CD14-positive monocyte (primary cell): ENCODE measurements at regions not wholly inside any gene's neighbourhood (a gene's known extent, or its start where the extent isn't known, plus 50 kb on each side); places are given as distances from the start of the nearest gene placed in this dataset.

Experiments used
- DNase-seq, 3 donors: peaks; one replicate each; pipeline ENCODE4 v3.0.0-alpha.2; 2011 to 2022
- H2AFZ ChIP-seq: 2 replicates; pipeline ENCODE4 v1.6.0; 2012; ENCODE audit warnings: mild to moderate bottlenecking, low read depth, low read length, inconsistent platforms; ENCODE audit not compliant: insufficient read depth, poor library complexity, severe bottlenecking
- H3K27ac ChIP-seq, 2 donors: 1 replicate in 1 of 2; 2 replicates in 1 of 2; pipeline ENCODE4 v1.5.1; 2012 to 2013; ENCODE audit warnings: low read length in 2 of 2, control low read depth in 1 of 2, inconsistent platforms in 1 of 2, low read depth in 1 of 2, mild to moderate bottlenecking in 1 of 2
- H3K27me3 ChIP-seq, 2 donors: one replicate each; pipeline versions ENCODE4 v1.6.0 to v1.6.1; 2011 to 2013; ENCODE audit warnings: low read length in 2 of 2; ENCODE audit not compliant: control insufficient read depth in 2 of 2, insufficient read depth in 2 of 2
- H3K36me3 ChIP-seq, 2 donors: replicated peaks in 1 of 2; 1 replicate in 1 of 2; 2 replicates in 1 of 2; pipeline versions ENCODE4 v1.5.1 to v1.6.1; 2012 to 2013; ENCODE audit warnings: low read length in 2 of 2, control low read depth in 1 of 2, inconsistent platforms in 1 of 2, mild to moderate bottlenecking in 1 of 2; ENCODE audit not compliant: insufficient read depth in 2 of 2, control insufficient read depth in 1 of 2
- H3K4me1 ChIP-seq, 2 donors: 1 replicate in 1 of 2; 2 replicates in 1 of 2; pipeline versions ENCODE4 v1.5.1 to v1.6.1; 2012 to 2013; ENCODE audit warnings: low read length in 2 of 2, control low read depth in 1 of 2, inconsistent platforms in 1 of 2, mild to moderate bottlenecking in 1 of 2, moderate library complexity in 1 of 2; ENCODE audit not compliant: insufficient read depth in 2 of 2, control insufficient read depth in 1 of 2
- H3K4me2 ChIP-seq: replicated peaks from 2 replicates; pipeline ENCODE3; 2012; ENCODE audit warnings: low read length, moderate library complexity, mild to moderate bottlenecking; ENCODE audit not compliant: poor library complexity, severe bottlenecking; ENCODE audit errors: extremely low read depth
- H3K4me3 ChIP-seq, 3 experiments: fragments of 200-600 bp in 1 of 3; sonication (generic) in 1 of 3; replicated peaks in 1 of 3; 1 replicate in 2 of 3; 2 replicates in 1 of 3; pipeline ENCODE4 v1.5.1; 2011 to 2013; ENCODE audit warnings: low read length in 3 of 3, mild to moderate bottlenecking in 3 of 3, control low read depth in 2 of 3, low read depth in 2 of 3, inconsistent platforms in 1 of 3, moderate library complexity in 1 of 3
- H3K79me2 ChIP-seq: 2 replicates; pipeline ENCODE4 v1.6.0; 2012; ENCODE audit warnings: mild to moderate bottlenecking, control low read depth, inconsistent platforms, low read length, moderate library complexity; ENCODE audit not compliant: insufficient read depth
- H3K9ac ChIP-seq: 2 replicates; pipeline ENCODE4 v1.6.0; 2017; ENCODE audit warnings: low read length, mild to moderate bottlenecking; ENCODE audit not compliant: insufficient read depth, poor library complexity, severe bottlenecking
- H3K9me3 ChIP-seq, 2 donors: replicated peaks in 1 of 2; 1 replicate in 1 of 2; 2 replicates in 1 of 2; pipeline versions ENCODE4 v1.5.1 to v1.6.1; 2012 to 2013; ENCODE audit warnings: low read length in 2 of 2, control low read depth in 1 of 2; ENCODE audit not compliant: control insufficient read depth in 1 of 2, insufficient read depth in 1 of 2
- H4K20me1 ChIP-seq: 2 replicates; pipeline ENCODE4 v1.6.0; 2012; ENCODE audit warnings: mild to moderate bottlenecking, low read length, control low read depth, moderate library complexity; ENCODE audit not compliant: insufficient read depth
- H3K27ac Mint-ChIP-seq, 7 donors: one replicate each; pipeline ENCODE4 v1.8.0; 2020; ENCODE audit warnings: mild to moderate bottlenecking in 7 of 7, mixed read lengths in 7 of 7, moderate library complexity in 6 of 7, inconsistent platforms in 2 of 7
- H3K27me3 Mint-ChIP-seq, 3 donors: one replicate each; pipeline ENCODE4 v1.8.0; 2021 to 2022; ENCODE audit warnings: low read depth in 3 of 3, mild to moderate bottlenecking in 3 of 3, mixed read lengths in 3 of 3, moderate library complexity in 3 of 3, inconsistent platforms in 1 of 3
- H3K36me3 Mint-ChIP-seq, 2 donors: one replicate each; pipeline ENCODE4 v1.8.0; 2020; ENCODE audit warnings: mixed read lengths in 2 of 2, inconsistent platforms in 1 of 2, mild to moderate bottlenecking in 1 of 2
- H3K4me1 Mint-ChIP-seq: one replicate; pipeline ENCODE4 v1.8.0; 2020; ENCODE audit warnings: mild to moderate bottlenecking, mixed read lengths
- H3K4me3 Mint-ChIP-seq, 2 donors: one replicate each; pipeline ENCODE4 v1.8.0; 2020; ENCODE audit warnings: mild to moderate bottlenecking in 2 of 2, mixed read lengths in 2 of 2, moderate library complexity in 1 of 2
- H3K9me3 Mint-ChIP-seq, 7 donors: one replicate each; pipeline ENCODE4 v1.8.0; 2020 to 2022; ENCODE audit warnings: mixed read lengths in 7 of 7, mild to moderate bottlenecking in 6 of 7, moderate library complexity in 6 of 7, inconsistent platforms in 2 of 7
- WGBS: methylation state at CpG from one replicate; pipeline ENCODE4 v1.1.5; 2013; ENCODE audit warnings: missing lambda C conversion rate; ENCODE audit not compliant: insufficient coverage; 5-methylcytosine and 5-hydroxymethylcytosine counted together
- intact Hi-C, 2 donors: fragments of 100-400 bp; cut with micrococcal nuclease; formaldehyde crosslinking; loops; one replicate each; pipeline versions ENCODE4 v1.15.0 to v1.15.1; 2023
- TF ChIP-seq, protein P1 (sequence below): fragments of 200-600 bp; IDR thresholded peaks from one replicate; pipeline ENCODE4 v1.8.0; 2022; ENCODE audit warnings: antibody characterized with exemption, mild to moderate bottlenecking

DNA sequence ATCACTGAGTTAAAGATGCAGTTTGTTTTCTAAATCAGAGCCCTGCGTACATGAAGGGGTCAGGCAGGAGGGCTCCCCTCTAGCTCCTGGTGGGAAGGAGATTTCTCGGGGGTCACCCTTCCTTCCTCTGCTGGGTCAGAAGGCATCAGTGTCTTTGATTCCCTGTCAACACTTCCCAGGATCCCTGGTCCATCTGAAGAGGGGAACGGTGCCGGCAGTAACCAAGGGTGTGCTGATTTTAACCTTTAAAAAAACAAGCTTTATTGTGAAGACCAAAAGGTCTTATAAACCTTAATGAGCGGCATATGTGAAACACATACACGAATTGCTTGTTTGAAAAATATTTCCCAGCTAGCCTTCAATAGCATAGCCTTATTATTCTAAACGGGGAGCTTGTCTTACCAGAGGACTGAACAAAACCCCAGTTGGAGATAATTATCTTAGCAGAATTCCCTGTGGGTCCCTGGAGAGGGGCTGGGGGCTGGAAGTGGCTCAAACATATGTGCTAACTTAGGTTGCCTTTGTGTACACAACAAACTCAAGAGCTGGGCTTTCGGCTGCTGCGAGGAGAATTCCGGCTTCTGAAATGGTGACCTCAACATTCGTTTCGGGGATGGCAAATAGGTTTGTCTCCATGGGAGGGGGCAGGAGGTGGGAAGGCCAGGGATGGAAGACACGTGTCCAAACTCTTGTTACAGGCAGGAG, 114.9 kb upstream of the MYCN start:
- WGBS = 93% methylated on average over 6 of the region's 13 CpGs

DNA sequence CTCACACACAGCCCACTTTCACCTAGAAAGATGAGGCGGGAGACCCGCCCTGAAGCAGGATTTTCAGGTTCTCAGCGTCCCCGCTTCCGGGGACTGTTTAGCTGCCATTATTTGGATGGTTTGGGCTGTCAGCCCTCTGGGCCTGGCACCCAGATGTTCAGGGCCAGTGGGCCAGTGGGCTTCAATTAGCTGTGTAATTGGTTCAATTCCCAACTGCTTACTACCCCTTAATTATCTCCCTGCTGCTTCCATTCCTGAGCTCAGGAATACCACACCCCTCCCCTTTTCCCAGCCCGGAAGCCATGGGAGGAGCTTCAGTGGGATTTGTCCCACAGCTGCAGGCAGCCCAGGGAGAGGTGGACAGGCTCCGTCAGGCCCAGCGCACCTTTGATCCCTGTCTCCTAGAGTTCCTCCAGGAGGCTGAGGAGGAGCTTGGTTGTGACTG, 114.1 kb upstream of the MYCN start:
- H3K4me1 ChIP-seq = no peaks in the 10 kb centered on the region
- H4K20me1 ChIP-seq = no peaks in the 10 kb centered on the region
- H3K79me2 ChIP-seq = no peaks in the 10 kb centered on the region
- H3K27me3 ChIP-seq = no peaks in the 10 kb centered on the region
- H3K4me3 Mint-ChIP-seq = no peak overlapping the region
- peaks cover 0 to 4% (median 0%) of the 10 kb centered on the region in 7 donors for H3K9me3 Mint-ChIP-seq
- H3K4me3 ChIP-seq = no peak overlapping the region
- peaks cover 0 to 3% (median 0%) of the 10 kb centered on the region in 3 donors for H3K27me3 Mint-ChIP-seq
- H3K27ac ChIP-seq = no peak overlapping the region
- H3K9ac ChIP-seq = no peak overlapping the region
- TF ChIP-seq, protein P1, sequence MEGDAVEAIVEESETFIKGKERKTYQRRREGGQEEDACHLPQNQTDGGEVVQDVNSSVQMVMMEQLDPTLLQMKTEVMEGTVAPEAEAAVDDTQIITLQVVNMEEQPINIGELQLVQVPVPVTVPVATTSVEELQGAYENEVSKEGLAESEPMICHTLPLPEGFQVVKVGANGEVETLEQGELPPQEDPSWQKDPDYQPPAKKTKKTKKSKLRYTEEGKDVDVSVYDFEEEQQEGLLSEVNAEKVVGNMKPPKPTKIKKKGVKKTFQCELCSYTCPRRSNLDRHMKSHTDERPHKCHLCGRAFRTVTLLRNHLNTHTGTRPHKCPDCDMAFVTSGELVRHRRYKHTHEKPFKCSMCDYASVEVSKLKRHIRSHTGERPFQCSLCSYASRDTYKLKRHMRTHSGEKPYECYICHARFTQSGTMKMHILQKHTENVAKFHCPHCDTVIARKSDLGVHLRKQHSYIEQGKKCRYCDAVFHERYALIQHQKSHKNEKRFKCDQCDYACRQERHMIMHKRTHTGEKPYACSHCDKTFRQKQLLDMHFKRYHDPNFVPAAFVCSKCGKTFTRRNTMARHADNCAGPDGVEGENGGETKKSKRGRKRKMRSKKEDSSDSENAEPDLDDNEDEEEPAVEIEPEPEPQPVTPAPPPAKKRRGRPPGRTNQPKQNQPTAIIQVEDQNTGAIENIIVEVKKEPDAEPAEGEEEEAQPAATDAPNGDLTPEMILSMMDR = no peak
- no peak overlapping the region for H3K27ac Mint-ChIP-seq
- intact Hi-C loops = no loop called here
- H3K4me1 Mint-ChIP-seq = no peaks in the 10 kb centered on the region
- no peaks in the 10 kb centered on the region for H3K9me3 ChIP-seq
- 74% methylated on average over 7 of the region's 8 CpGs for WGBS
- no peak overlapping the region for H3K4me2 ChIP-seq
- no peak for DNase-seq
- H2AFZ ChIP-seq = no peak overlapping the region
- H3K36me3 Mint-ChIP-seq = no peaks in the 10 kb centered on the region
- H3K36me3 ChIP-seq = no peaks in the 10 kb centered on the region

More for the DNA sequence above, 114.9 kb upstream of the MYCN start:
- TF ChIP-seq, protein P1 = no peak
- Histone ChIP-seq H3K4me2 (no peak overlapping the region), H3K9me3 (no peaks in the 10 kb centered on the region), H2AFZ (no peak overlapping the region), H3K9ac (no peak overlapping the region), H3K36me3 (no peaks in the 10 kb centered on the region), H3K27me3 (no peaks in the 10 kb centered on the region), H3K4me3 (no peak overlapping the region), H4K20me1 (no peaks in the 10 kb centered on the region), H3K4me1 (no peaks in the 10 kb centered on the region), H3K79me2 (no peaks in the 10 kb centered on the region), H3K27ac (no peak overlapping the region)
- Mint-ChIP-seq H3K27me3 (peaks cover 0 to 3% (median 3%) of the 10 kb centered on the region in 3 donors), H3K4me1 (no peaks in the 10 kb centered on the region), H3K4me3 (no peak overlapping the region), H3K9me3 (peaks cover 0 to 4% (median 0%) of the 10 kb centered on the region in 7 donors), H3K27ac (no peak overlapping the region), H3K36me3 (no peaks in the 10 kb centered on the region)
- intact Hi-C loops = no loop called here
- no peak for DNase-seq
